Ovary (tissue), 3 donors: ENCODE measurements at regions not wholly inside any gene's neighbourhood (a gene's known extent, or its start where the extent isn't known, plus 50 kb on each side); places are given as distances from the start of the nearest gene placed in this dataset.

Experiments
- CTCF ChIP-seq, 3 donors: fragments of 450-650 bp in 2 of 3; fragments of 200-600 bp in 1 of 3; IDR thresholded peaks; one replicate each; pipeline versions ENCODE4 v1.5.1 to v1.8.0; 2016 to 2022; ENCODE audit warnings: antibody characterized with exemption in 3 of 3, mild to moderate bottlenecking in 1 of 3
- EP300 ChIP-seq: sonication (generic); formaldehyde crosslinking; IDR thresholded peaks from one replicate; pipeline ENCODE4 v1.6.1; 2017; ENCODE audit warnings: antibody characterized with exemption
- POLR2A ChIP-seq: fragments of 450-650 bp; IDR thresholded peaks from one replicate; pipeline ENCODE4 v1.6.1; 2017; ENCODE audit warnings: antibody characterized with exemption, mild to moderate bottlenecking, moderate library complexity
- donor health status: DM: no; HTN: no; CAD: no.

- TF ChIP-seq POLR2A (no peak), CTCF (IDR thresholded peaks at IDR 0.05) (no peak), EP300 (no peak)
These were observed 258.9 kb upstream of the THBS1 start for GRCh38 chr15:39321977-39322376.
